ENCODE measurements at regions not wholly inside any gene's neighbourhood (a gene's known extent, or its start where the extent isn't known, plus 50 kb on each side); places are given as distances from the start of the nearest gene placed in this dataset.

DNA sequence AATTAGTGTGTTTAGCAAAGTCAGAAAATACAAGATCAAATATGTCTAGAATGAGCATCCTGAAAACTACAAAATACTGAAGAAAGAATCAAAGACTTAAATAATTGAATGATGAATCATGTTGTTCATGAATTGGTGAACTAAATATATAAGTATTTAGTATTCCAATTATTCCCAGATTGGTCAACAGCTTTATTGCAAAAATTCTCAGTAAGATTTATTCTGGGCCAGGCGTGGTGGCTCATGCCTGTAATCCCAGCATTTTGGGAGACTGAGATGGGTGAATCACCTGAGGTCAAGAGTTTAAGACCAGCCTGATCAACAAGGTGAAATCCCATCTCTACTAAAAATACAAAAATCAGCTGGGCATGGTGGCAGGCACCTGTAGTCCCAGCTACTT lies 250.0 kb upstream of the NECTIN3 start:
- TF ChIP-seq GATA3 (IDR thresholded peaks at IDR 0.05; ENCODE audit: low read depth, low read length) (no peak), GATA2 (IDR thresholded peaks at IDR 0.05; ENCODE audit: low read depth, low read length) (no peak)

DNA sequence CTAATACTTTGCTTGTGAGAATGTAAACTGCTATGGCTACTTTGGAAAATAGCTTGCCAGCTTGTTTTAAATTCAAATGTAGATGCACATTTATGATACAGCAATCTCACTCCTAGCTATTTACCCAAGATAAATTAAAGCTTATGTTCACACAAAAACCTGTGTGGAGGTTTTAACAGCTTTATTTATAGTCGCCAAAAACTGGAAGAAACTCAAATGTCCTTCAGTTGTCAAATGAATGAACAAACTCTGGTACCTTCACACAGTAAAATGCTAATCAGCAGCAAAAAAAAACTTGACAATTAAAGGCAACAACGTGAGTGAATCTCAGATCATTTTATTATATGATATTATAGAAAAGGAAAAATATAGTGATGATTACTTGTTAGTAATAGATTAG lies 248.6 kb upstream of the NECTIN3 start:
- no peak for TF ChIP-seq GATA2 (IDR thresholded peaks at IDR 0.05; ENCODE audit: low read depth, low read length)
- TF ChIP-seq GATA3 (IDR thresholded peaks at IDR 0.05; ENCODE audit: low read depth, low read length): no peak

DNA sequence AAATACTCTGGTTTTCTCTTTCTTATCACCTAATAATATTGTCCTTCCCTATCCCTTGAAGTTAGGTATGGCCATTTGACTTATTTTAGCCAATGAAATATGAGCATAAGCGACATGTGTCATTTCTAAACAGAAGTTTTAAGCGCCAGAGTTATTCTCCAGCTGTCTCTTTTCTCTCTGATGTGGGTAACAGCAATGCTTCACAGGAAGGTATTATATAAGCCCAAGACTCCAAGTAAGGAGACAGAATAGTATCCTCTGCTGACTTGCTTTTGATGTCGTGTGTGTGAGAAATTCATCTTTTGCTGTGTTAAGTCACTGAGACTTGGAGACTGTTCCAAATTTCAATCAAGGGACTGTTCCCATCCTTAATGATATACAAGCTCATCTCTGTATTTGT lies 224.6 kb upstream of the NECTIN3 start:
- TF ChIP-seq GATA2 (IDR thresholded peaks at IDR 0.05; ENCODE audit: low read depth, low read length): no peak
- no peak for TF ChIP-seq GATA3 (IDR thresholded peaks at IDR 0.05; ENCODE audit: low read depth, low read length)

DNA sequence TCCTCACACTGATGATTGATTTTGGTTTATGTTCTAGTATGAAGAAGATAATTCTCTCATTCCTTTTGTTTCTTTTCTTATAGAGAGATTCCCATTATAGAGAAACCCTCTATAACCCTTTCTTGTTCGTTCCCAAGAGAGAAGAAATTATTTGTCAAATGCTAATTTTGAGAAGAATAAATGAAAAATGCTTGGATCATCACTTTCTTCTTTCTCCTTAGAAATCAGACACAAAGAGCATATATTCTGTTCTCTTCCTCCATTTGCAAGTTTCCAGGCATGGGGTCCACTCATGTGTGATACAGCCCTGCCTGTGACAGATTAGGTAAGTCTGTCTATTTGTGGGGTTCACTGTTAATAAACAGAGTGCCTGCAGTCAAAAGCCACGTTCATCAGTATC lies 222.6 kb upstream of the NECTIN3 start:
- TF ChIP-seq GATA2 (IDR thresholded peaks at IDR 0.05; ENCODE audit: low read depth, low read length) (no peak), GATA3 (IDR thresholded peaks at IDR 0.05; ENCODE audit: low read depth, low read length) (no peak)

DNA sequence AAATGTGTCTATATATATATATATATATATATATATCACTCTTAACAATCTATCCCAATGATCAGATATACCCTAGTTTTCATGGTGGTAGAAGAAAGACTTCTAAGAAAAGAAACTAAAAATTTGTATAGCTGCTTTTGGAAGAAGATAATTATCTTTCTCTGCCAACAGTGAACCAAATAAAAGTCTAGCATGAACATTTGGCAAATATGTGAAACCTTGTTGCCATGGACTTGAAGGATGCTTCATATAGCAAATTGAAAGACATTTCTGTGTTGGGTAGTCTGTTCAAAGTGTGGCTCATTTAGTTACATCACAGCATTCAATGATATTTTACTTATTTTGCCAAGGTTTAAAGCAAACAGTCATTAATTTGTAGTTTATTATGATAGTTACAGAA lies 219.9 kb upstream of the NECTIN3 start:
- TF ChIP-seq GATA2 (IDR thresholded peaks at IDR 0.05; ENCODE audit: low read depth, low read length) (no peak), GATA3 (IDR thresholded peaks at IDR 0.05; ENCODE audit: low read depth, low read length) (no peak)

DNA sequence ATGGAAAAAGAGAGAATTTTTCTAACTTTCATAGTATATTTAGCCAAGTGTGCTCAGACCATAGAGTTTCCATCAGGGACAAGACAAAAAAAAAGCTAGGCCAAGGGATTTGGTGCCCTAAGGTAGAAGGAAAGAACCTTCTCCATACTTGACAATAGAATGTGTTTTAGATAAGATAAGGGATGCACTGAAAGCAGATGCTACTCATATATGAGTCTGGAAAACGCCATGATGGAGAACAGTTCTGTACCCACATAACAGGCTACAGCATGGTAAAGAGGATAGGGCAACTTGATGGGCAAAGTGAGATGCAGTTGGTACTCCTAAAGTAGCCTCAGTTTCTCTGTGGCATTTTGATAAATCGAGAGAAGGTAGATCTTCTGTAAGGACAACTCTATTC lies 216.4 kb upstream of the NECTIN3 start:
- no peak for TF ChIP-seq GATA3 (IDR thresholded peaks at IDR 0.05; ENCODE audit: low read depth, low read length)
- TF ChIP-seq GATA2 (IDR thresholded peaks at IDR 0.05; ENCODE audit: low read depth, low read length): no peak

DNA sequence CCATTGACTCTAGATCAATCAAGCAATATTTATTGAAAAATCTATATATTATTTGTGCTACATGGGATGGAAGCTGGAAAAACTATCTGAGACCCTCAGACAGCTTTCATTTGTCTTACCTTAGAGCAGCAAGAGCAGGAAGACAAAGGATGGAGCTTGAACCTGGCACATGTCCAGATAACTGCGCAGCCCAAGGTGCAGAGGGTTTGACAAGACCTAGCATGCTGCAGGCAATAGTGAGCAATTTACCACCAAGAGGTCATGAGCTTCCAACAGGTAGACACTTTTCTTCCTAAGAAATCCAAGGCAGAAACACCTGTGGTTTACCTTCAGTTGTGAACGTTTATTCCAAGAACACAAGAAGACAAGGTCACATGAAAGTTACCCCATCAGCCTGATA lies 214.7 kb upstream of the NECTIN3 start:
- no peak for TF ChIP-seq GATA2 (IDR thresholded peaks at IDR 0.05; ENCODE audit: low read depth, low read length)
- no peak for TF ChIP-seq GATA3 (IDR thresholded peaks at IDR 0.05; ENCODE audit: low read depth, low read length)

DNA sequence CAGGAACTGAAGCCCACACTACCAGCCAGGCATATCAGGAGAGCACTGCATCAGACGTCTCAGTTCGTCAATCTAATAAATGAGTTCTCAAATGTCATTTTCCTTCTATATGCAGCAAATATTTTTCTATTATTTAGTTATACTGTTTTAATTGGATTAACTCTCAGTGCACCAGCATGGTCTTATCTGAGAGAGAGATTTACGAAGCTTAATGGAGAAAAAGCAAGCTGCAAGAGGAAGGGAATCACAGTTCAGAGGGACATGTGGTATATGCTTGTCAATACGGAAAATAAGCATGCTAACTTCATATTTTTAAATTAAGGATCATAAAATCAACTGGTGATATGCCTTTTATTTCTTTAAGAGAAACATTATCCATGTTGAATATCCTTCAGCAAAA lies 213.1 kb upstream of the NECTIN3 start:
- TF ChIP-seq GATA2 (IDR thresholded peaks at IDR 0.05; ENCODE audit: low read depth, low read length): peak; percentile 38; the same call in 1 of the 2 replicates
- TF ChIP-seq GATA3 (IDR thresholded peaks at IDR 0.05; ENCODE audit: low read depth, low read length): peak; percentile 69

DNA sequence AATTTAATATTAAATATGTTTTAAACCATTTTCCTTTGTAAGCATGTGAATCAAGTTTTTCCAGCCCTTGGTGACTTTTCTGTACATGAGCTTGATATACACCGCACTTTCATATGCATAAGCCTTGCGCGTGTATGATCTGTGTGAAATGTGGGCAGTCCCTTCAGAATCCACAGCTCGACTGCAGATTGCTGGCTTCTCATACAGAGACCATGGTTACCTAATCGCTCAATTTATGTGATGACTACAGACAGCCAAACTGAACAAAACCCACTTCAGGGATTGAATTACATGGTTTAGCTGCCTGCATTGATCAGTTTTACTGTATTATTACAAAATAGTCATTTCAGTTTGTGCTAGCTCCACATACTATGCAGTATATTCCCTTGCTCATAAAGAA lies 212.3 kb upstream of the NECTIN3 start:
- TF ChIP-seq GATA3 (IDR thresholded peaks at IDR 0.05; ENCODE audit: low read depth, low read length) (no peak), GATA2 (IDR thresholded peaks at IDR 0.05; ENCODE audit: low read depth, low read length) (no peak)

DNA sequence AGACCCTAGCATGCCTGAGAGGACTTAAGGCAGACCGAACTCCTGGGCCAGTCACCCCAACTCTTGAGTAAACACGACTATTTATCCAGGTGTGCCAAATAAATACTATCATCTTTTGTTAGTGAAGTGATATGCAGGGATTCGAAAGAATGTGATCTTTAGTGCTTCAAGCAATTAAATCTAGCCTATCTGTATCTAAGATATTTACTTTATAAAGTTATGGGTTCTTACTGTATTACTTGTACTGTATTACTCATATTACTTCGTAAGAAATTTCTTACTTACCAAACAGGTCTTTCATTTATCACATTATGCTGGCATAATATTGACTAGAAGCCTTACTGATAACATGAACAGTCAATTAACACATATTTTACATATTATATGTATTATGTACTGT lies 211.6 kb upstream of the NECTIN3 start:
- TF ChIP-seq GATA3 (IDR thresholded peaks at IDR 0.05; ENCODE audit: low read depth, low read length) (no peak), GATA2 (IDR thresholded peaks at IDR 0.05; ENCODE audit: low read depth, low read length) (no peak)

DNA sequence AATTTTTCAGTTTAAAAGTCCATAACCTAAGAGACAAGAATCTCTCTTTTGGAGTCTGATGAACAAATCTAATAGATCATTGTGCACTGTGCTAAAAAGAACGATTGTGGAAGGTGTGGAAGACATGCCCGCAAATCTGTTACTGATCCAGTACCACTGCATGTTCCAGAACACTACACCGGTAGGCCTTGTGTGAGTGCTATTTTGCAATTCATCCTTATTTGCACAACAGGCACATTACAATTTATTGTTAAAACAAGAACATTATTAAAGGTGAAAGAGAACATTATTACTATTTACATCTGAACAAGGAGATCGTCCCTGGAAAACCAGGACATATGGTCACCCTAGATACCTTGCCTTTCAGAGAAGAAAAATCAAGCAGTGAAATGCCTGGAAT lies 205.7 kb upstream of the NECTIN3 start:
- TF ChIP-seq GATA3 (IDR thresholded peaks at IDR 0.05; ENCODE audit: low read depth, low read length): no peak
- no peak for TF ChIP-seq GATA2 (IDR thresholded peaks at IDR 0.05; ENCODE audit: low read depth, low read length)

DNA sequence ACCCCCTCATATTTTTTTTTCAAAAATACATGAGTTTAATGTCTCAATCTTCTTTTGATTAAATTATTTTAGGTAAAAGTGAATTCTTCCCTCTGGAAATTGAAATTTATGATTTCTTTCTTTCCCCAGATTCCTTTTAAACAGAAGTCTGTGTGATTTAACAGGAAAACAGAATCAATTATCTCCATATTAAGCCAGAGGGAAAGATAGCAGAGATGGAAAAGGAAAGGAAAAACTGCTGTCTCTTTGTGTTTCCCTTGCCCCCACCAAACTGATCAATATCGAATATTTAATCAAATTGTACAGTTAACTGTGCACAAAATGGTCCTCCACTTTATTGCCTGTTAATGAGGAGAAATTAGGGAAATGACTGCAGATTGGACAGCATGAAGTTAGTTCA lies 203.5 kb upstream of the NECTIN3 start:
- TF ChIP-seq GATA3 (IDR thresholded peaks at IDR 0.05; ENCODE audit: low read depth, low read length) (peak; percentile 80), GATA2 (IDR thresholded peaks at IDR 0.05; ENCODE audit: low read depth, low read length) (peak; percentile 55; the same call in 1 of the 2 replicates)

DNA sequence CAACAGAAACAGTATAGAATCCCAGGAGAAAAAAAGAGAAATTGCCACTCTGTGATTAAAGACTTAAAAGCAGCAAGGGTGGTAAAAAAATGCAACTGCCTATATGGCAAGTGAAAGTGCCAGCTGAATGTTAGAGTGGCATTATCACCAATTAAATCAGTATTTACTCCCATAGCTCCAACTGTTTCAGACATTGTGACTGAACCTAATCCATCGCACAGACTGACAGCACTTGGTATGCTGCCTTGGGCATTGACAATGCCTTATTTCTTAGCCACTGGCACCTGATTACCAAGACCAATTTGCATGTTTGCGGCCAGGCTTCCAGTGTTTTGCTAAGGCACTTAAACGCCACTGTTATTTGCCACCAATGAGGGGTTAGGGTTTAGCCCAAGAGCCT lies 201.9 kb upstream of the NECTIN3 start:
- TF ChIP-seq GATA2 (IDR thresholded peaks at IDR 0.05; ENCODE audit: low read depth, low read length): no peak
- TF ChIP-seq GATA3 (IDR thresholded peaks at IDR 0.05; ENCODE audit: low read depth, low read length): no peak

DNA sequence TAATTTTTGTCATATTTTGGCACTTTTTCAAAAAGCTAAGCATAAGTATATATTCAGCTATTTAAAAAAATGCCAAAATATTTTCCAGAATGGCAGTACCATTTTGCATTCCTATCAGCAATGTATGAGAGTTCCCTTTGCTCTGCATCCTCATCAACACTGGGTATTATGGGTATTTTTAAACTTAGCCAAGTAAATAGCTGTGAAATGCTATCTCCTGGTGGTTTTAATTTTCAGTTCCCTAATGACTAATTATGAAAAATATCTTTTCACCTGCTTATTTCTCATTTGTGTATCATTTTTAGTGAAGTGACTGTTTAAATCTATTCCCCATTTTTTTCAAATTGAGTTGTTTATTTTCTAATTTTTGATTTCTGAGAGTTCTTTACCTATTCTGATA lies 199.7 kb upstream of the NECTIN3 start:
- TF ChIP-seq GATA2 (IDR thresholded peaks at IDR 0.05; ENCODE audit: low read depth, low read length) (no peak), GATA3 (IDR thresholded peaks at IDR 0.05; ENCODE audit: low read depth, low read length) (no peak)

DNA sequence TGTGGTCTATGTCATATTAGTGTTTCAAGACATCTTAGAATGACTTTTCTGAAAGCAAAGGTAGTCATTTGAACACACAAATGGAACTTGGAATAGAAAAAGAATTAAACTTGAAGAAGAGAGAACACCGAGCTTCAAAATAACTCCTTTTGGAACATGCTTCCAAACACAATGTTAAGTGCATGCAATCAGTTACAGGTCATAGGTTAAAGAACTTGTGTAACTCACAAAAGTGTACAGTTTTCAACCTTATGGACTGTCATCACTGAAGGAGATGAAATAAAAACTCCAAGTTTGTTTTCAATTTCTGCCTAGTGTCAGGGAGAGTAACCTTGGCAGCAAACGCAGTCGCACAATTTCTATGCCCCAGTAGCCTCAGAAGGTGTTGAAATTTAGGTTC lies 192.9 kb upstream of the NECTIN3 start:
- TF ChIP-seq GATA2 (IDR thresholded peaks at IDR 0.05; ENCODE audit: low read depth, low read length): no peak
- TF ChIP-seq GATA3 (IDR thresholded peaks at IDR 0.05; ENCODE audit: low read depth, low read length): no peak

DNA sequence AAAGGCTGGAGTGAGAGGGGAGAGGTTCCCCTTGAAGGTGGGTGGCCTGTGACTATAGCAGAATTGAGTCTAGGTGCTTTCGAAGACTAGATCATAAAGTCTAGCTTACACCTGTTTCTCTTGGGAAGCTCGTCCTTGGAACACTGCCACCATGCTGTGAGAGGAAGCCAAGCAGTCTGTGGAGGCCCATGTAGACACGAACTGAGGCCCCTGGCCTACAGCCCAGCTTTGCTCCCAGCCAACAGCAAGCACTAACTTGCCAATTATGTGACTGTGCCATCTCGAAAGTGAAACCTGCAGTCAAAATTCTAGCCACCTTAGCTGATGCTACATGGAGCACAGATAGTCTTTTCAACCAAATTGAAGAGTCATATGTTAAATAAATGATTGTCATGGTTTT lies 190.5 kb upstream of the NECTIN3 start:
- no peak for TF ChIP-seq GATA2 (IDR thresholded peaks at IDR 0.05; ENCODE audit: low read depth, low read length)
- TF ChIP-seq GATA3 (IDR thresholded peaks at IDR 0.05; ENCODE audit: low read depth, low read length): no peak

Measured in SH-SY5Y (cell line).